ENCODE measurements at regions not wholly inside any gene's neighbourhood (a gene's known extent, or its start where the extent isn't known, plus 50 kb on each side); places are given as distances from the start of the nearest gene placed in this dataset.

GRCh38 chr10:128289621-128290020, 163.4 kb upstream of the MKI67 start:
- Histone ChIP-seq H3K27ac (ENCODE audit: low read depth, low read length) (no peak overlapping the region), H3K27me3 (ENCODE audit: control insufficient read depth in 3 of 3, insufficient read depth in 3 of 3, low read length in 3 of 3) (peaks cover 24 to 33% (median 26%) of the 10 kb centered on the region in 3 donors), H3K9ac (ENCODE audit: low read depth in 1 of 3, low read length in 3 of 3) (no peak overlapping the region), H3K4me3 (ENCODE audit: low read length in 3 of 3) (no peak overlapping the region), H3K36me3 (ENCODE audit: control insufficient read depth in 3 of 3, insufficient read depth in 3 of 3, low read length in 3 of 3) (no peaks in the 10 kb centered on the region), H3K9me3 (ENCODE audit: control insufficient read depth in 3 of 3, low read length in 3 of 3) (peaks cover 4 to 15% (median 7%) of the 10 kb centered on the region in 3 donors), H3K4me1 (ENCODE audit: control insufficient read depth in 3 of 3, insufficient read depth in 3 of 3, low read length in 3 of 3) (no peaks in the 10 kb centered on the region)

GRCh38 chr10:128295003-128295402, 168.8 kb upstream of the MKI67 start:
- no peaks in the 10 kb centered on the region for H3K36me3 ChIP-seq (ENCODE audit: control insufficient read depth in 3 of 3, insufficient read depth in 3 of 3, low read length in 3 of 3)
- peaks cover 0 to 13% (median 3%) of the 10 kb centered on the region in 3 donors for H3K4me1 ChIP-seq (ENCODE audit: control insufficient read depth in 3 of 3, insufficient read depth in 3 of 3, low read length in 3 of 3)
- no peak overlapping the region for H3K27ac ChIP-seq (ENCODE audit: low read depth, low read length)
- H3K9me3 ChIP-seq (ENCODE audit: control insufficient read depth in 3 of 3, low read length in 3 of 3) = peaks cover 4 to 15% (median 7%) of the 10 kb centered on the region in 3 donors
- H3K9ac ChIP-seq (ENCODE audit: low read depth in 1 of 3, low read length in 3 of 3) = no peak overlapping the region
- no peak overlapping the region for H3K4me3 ChIP-seq (ENCODE audit: low read length in 3 of 3)
- H3K27me3 ChIP-seq (ENCODE audit: control insufficient read depth in 3 of 3, insufficient read depth in 3 of 3, low read length in 3 of 3) = peaks cover 0 to 5% (median 0%) of the 10 kb centered on the region in 3 donors

- H3K9ac ChIP-seq (ENCODE audit: low read depth in 1 of 3, low read length in 3 of 3) = no peak overlapping the region
- H3K9me3 ChIP-seq (ENCODE audit: control insufficient read depth in 3 of 3, low read length in 3 of 3) = peaks cover 0 to 3% (median 0%) of the 10 kb centered on the region in 3 donors
- H3K4me3 ChIP-seq (ENCODE audit: low read length in 3 of 3) = no peak overlapping the region
- H3K27me3 ChIP-seq (ENCODE audit: control insufficient read depth in 3 of 3, insufficient read depth in 3 of 3, low read length in 3 of 3) = peaks cover 0 to 3% (median 0%) of the 10 kb centered on the region in 3 donors
- H3K4me1 ChIP-seq (ENCODE audit: control insufficient read depth in 3 of 3, insufficient read depth in 3 of 3, low read length in 3 of 3) = peaks cover 0 to 13% (median 6%) of the 10 kb centered on the region in 3 donors
- H3K27ac ChIP-seq (ENCODE audit: low read depth, low read length) = no peak overlapping the region
- no peaks in the 10 kb centered on the region for H3K36me3 ChIP-seq (ENCODE audit: control insufficient read depth in 3 of 3, insufficient read depth in 3 of 3, low read length in 3 of 3)
Observed at GRCh38 chr10:128296253-128297007, 170.2 kb upstream of the MKI67 start.

- Histone ChIP-seq H3K27ac (ENCODE audit: low read depth, low read length) (no peak overlapping the region), H3K27me3 (ENCODE audit: control insufficient read depth in 3 of 3, insufficient read depth in 3 of 3, low read length in 3 of 3) (peaks cover 0 to 3% (median 0%) of the 10 kb centered on the region in 3 donors)
Observed at GRCh38 chr10:128297709-128298378, 171.6 kb upstream of the MKI67 start.

GRCh38 chr10:128298587-128298986, 172.4 kb upstream of the MKI67 start:
- H3K27me3 ChIP-seq (ENCODE audit: control insufficient read depth in 3 of 3, insufficient read depth in 3 of 3, low read length in 3 of 3) = peaks cover 0 to 3% (median 0%) of the 10 kb centered on the region in 3 donors
- H3K9ac ChIP-seq (ENCODE audit: low read depth in 1 of 3, low read length in 3 of 3) = no peak overlapping the region
- H3K4me3 ChIP-seq (ENCODE audit: low read length in 3 of 3) = no peak overlapping the region
- H3K9me3 ChIP-seq (ENCODE audit: control insufficient read depth in 3 of 3, low read length in 3 of 3) = no peaks in the 10 kb centered on the region
- H3K36me3 ChIP-seq (ENCODE audit: control insufficient read depth in 3 of 3, insufficient read depth in 3 of 3, low read length in 3 of 3) = no peaks in the 10 kb centered on the region
- peaks cover 0 to 13% (median 6%) of the 10 kb centered on the region in 3 donors for H3K4me1 ChIP-seq (ENCODE audit: control insufficient read depth in 3 of 3, insufficient read depth in 3 of 3, low read length in 3 of 3)
- H3K27ac ChIP-seq (ENCODE audit: low read depth, low read length) = no peak overlapping the region

More at GRCh38 chr10:128297709-128298378, 171.6 kb upstream of the MKI67 start:
- no peaks in the 10 kb centered on the region for H3K9me3 ChIP-seq (ENCODE audit: control insufficient read depth in 3 of 3, low read length in 3 of 3)
- H3K36me3 ChIP-seq (ENCODE audit: control insufficient read depth in 3 of 3, insufficient read depth in 3 of 3, low read length in 3 of 3) = no peaks in the 10 kb centered on the region
- no peak overlapping the region for H3K9ac ChIP-seq (ENCODE audit: low read depth in 1 of 3, low read length in 3 of 3)
- peaks cover 0 to 13% (median 6%) of the 10 kb centered on the region in 3 donors for H3K4me1 ChIP-seq (ENCODE audit: control insufficient read depth in 3 of 3, insufficient read depth in 3 of 3, low read length in 3 of 3)
- no peak overlapping the region for H3K4me3 ChIP-seq (ENCODE audit: low read length in 3 of 3)

GRCh38 chr10:128300290-128300824, 174.1 kb upstream of the MKI67 start:
- Histone ChIP-seq H3K36me3 (ENCODE audit: control insufficient read depth in 3 of 3, insufficient read depth in 3 of 3, low read length in 3 of 3) (no peaks in the 10 kb centered on the region), H3K4me1 (ENCODE audit: control insufficient read depth in 3 of 3, insufficient read depth in 3 of 3, low read length in 3 of 3) (peaks cover 0 to 13% (median 6%) of the 10 kb centered on the region in 3 donors), H3K4me3 (ENCODE audit: low read length in 3 of 3) (no peak overlapping the region), H3K9me3 (ENCODE audit: control insufficient read depth in 3 of 3, low read length in 3 of 3) (no peaks in the 10 kb centered on the region), H3K27ac (ENCODE audit: low read depth, low read length) (no peak overlapping the region), H3K27me3 (ENCODE audit: control insufficient read depth in 3 of 3, insufficient read depth in 3 of 3, low read length in 3 of 3) (peaks cover 0 to 8% (median 3%) of the 10 kb centered on the region in 3 donors), H3K9ac (ENCODE audit: low read depth in 1 of 3, low read length in 3 of 3) (no peak overlapping the region)

GRCh38 chr10:128301051-128301450, 174.8 kb upstream of the MKI67 start:
- Histone ChIP-seq H3K27me3 (ENCODE audit: control insufficient read depth in 3 of 3, insufficient read depth in 3 of 3, low read length in 3 of 3) (peaks cover 0 to 8% (median 3%) of the 10 kb centered on the region in 3 donors), H3K4me3 (ENCODE audit: low read length in 3 of 3) (no peak overlapping the region), H3K9me3 (ENCODE audit: control insufficient read depth in 3 of 3, low read length in 3 of 3) (no peaks in the 10 kb centered on the region), H3K27ac (ENCODE audit: low read depth, low read length) (no peak overlapping the region), H3K4me1 (ENCODE audit: control insufficient read depth in 3 of 3, insufficient read depth in 3 of 3, low read length in 3 of 3) (peaks cover 0 to 13% (median 6%) of the 10 kb centered on the region in 3 donors), H3K36me3 (ENCODE audit: control insufficient read depth in 3 of 3, insufficient read depth in 3 of 3, low read length in 3 of 3) (no peaks in the 10 kb centered on the region), H3K9ac (ENCODE audit: low read depth in 1 of 3, low read length in 3 of 3) (no peak overlapping the region)

GRCh38 chr10:128302808-128303207, 176.6 kb upstream of the MKI67 start:
- Histone ChIP-seq H3K4me3 (ENCODE audit: low read length in 3 of 3) (no peak overlapping the region), H3K9me3 (ENCODE audit: control insufficient read depth in 3 of 3, low read length in 3 of 3) (no peaks in the 10 kb centered on the region), H3K27me3 (ENCODE audit: control insufficient read depth in 3 of 3, insufficient read depth in 3 of 3, low read length in 3 of 3) (peaks cover 0 to 5% (median 3%) of the 10 kb centered on the region in 3 donors), H3K36me3 (ENCODE audit: control insufficient read depth in 3 of 3, insufficient read depth in 3 of 3, low read length in 3 of 3) (no peaks in the 10 kb centered on the region), H3K9ac (ENCODE audit: low read depth in 1 of 3, low read length in 3 of 3) (no peak overlapping the region), H3K27ac (ENCODE audit: low read depth, low read length) (no peak overlapping the region), H3K4me1 (ENCODE audit: control insufficient read depth in 3 of 3, insufficient read depth in 3 of 3, low read length in 3 of 3) (peaks cover 0 to 6% (median 5%) of the 10 kb centered on the region in 3 donors)

GRCh38 chr10:128304271-128304670, 178.0 kb upstream of the MKI67 start:
- Histone ChIP-seq H3K4me1 (ENCODE audit: control insufficient read depth in 3 of 3, insufficient read depth in 3 of 3, low read length in 3 of 3) (peaks cover 0 to 6% (median 2%) of the 10 kb centered on the region in 3 donors), H3K9ac (ENCODE audit: low read depth in 1 of 3, low read length in 3 of 3) (no peak overlapping the region), H3K27ac (ENCODE audit: low read depth, low read length) (no peak overlapping the region), H3K36me3 (ENCODE audit: control insufficient read depth in 3 of 3, insufficient read depth in 3 of 3, low read length in 3 of 3) (no peaks in the 10 kb centered on the region), H3K27me3 (ENCODE audit: control insufficient read depth in 3 of 3, insufficient read depth in 3 of 3, low read length in 3 of 3) (peaks cover 0 to 5% (median 3%) of the 10 kb centered on the region in 3 donors), H3K4me3 (ENCODE audit: low read length in 3 of 3) (no peak overlapping the region), H3K9me3 (ENCODE audit: control insufficient read depth in 3 of 3, low read length in 3 of 3) (no peaks in the 10 kb centered on the region)

Measured in skeletal muscle tissue (tissue), 3 donors.